ENCODE measurements at regions not wholly inside any gene's neighbourhood (a gene's known extent, or its start where the extent isn't known, plus 50 kb on each side); places are given as distances from the start of the nearest gene placed in this dataset.

GRCh38 chr10:71070741-71071140 lies 141.6 kb upstream of the UNC5B start:
- H3K27ac Mint-ChIP-seq (ENCODE audit: unreplicated experiment): no peak overlapping the region
- no peak overlapping the region for H3K4me3 Mint-ChIP-seq (ENCODE audit: unreplicated experiment)
- no peaks in the 10 kb centered on the region for H3K4me1 Mint-ChIP-seq (ENCODE audit: unreplicated experiment)
- peaks cover 7% of the 10 kb centered on the region for H3K27me3 Mint-ChIP-seq (ENCODE audit: unreplicated experiment)
- no peak for TF ChIP-seq CTCF (IDR thresholded peaks at IDR 0.05; ENCODE audit: unreplicated experiment)
- no peaks in the 10 kb centered on the region for H3K9me3 Mint-ChIP-seq (ENCODE audit: unreplicated experiment)
- DNase-seq (ENCODE audit: low spot score): no peak
- no peaks in the 10 kb centered on the region for H3K36me3 Mint-ChIP-seq (ENCODE audit: low read depth, unreplicated experiment)

GRCh38 chr10:71072131-71072822 lies 140.1 kb upstream of the UNC5B start:
- no peak for DNase-seq (ENCODE audit: low spot score)
- Mint-ChIP-seq H3K27me3 (ENCODE audit: unreplicated experiment) (peaks cover 9% of the 10 kb centered on the region), H3K4me1 (ENCODE audit: unreplicated experiment) (peaks cover 2% of the 10 kb centered on the region), H3K9me3 (ENCODE audit: unreplicated experiment) (no peaks in the 10 kb centered on the region), H3K4me3 (ENCODE audit: unreplicated experiment) (no peak overlapping the region), H3K27ac (ENCODE audit: unreplicated experiment) (no peak overlapping the region), H3K36me3 (ENCODE audit: low read depth, unreplicated experiment) (no peaks in the 10 kb centered on the region)
- TF ChIP-seq CTCF (IDR thresholded peaks at IDR 0.05; ENCODE audit: unreplicated experiment): no peak

DNA sequence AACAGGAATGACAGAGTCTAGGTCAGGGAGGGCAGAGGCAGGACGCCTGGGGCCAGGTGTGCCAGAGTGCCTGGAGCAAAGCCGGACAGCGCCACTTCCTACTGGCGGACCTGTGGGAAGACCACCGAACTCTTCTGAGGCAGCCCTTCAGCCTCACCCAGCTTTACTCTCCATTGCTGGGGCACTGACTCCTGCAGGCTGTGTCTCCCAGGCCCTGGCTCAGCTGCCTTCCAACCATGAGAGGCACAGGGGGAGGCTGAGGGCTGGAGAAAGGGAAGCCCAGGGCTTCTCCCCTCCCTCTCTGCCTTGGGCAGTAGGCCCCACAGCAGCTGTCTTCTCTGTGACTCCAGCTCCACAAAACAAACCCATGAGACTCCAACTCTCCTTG lies 139.6 kb upstream of the UNC5B start:
- Mint-ChIP-seq H3K36me3 (ENCODE audit: low read depth, unreplicated experiment) (no peaks in the 10 kb centered on the region), H3K4me1 (ENCODE audit: unreplicated experiment) (peaks cover 2% of the 10 kb centered on the region), H3K4me3 (ENCODE audit: unreplicated experiment) (no peak overlapping the region), H3K27me3 (ENCODE audit: unreplicated experiment) (peaks cover 9% of the 10 kb centered on the region), H3K9me3 (ENCODE audit: unreplicated experiment) (no peaks in the 10 kb centered on the region), H3K27ac (ENCODE audit: unreplicated experiment) (no peak overlapping the region)
- no peak for DNase-seq (ENCODE audit: low spot score)
- TF ChIP-seq CTCF (IDR thresholded peaks at IDR 0.05; ENCODE audit: unreplicated experiment): no peak

GRCh38 chr10:71073451-71074175 lies 138.8 kb upstream of the UNC5B start:
- Mint-ChIP-seq H3K4me1 (ENCODE audit: unreplicated experiment) (peaks cover 2% of the 10 kb centered on the region), H3K27me3 (ENCODE audit: unreplicated experiment) (peaks cover 9% of the 10 kb centered on the region), H3K9me3 (ENCODE audit: unreplicated experiment) (no peaks in the 10 kb centered on the region), H3K4me3 (ENCODE audit: unreplicated experiment) (no peak overlapping the region), H3K27ac (ENCODE audit: unreplicated experiment) (no peak overlapping the region), H3K36me3 (ENCODE audit: low read depth, unreplicated experiment) (no peaks in the 10 kb centered on the region)
- DNase-seq (ENCODE audit: low spot score): no peak
- no peak for TF ChIP-seq CTCF (IDR thresholded peaks at IDR 0.05; ENCODE audit: unreplicated experiment)

DNA sequence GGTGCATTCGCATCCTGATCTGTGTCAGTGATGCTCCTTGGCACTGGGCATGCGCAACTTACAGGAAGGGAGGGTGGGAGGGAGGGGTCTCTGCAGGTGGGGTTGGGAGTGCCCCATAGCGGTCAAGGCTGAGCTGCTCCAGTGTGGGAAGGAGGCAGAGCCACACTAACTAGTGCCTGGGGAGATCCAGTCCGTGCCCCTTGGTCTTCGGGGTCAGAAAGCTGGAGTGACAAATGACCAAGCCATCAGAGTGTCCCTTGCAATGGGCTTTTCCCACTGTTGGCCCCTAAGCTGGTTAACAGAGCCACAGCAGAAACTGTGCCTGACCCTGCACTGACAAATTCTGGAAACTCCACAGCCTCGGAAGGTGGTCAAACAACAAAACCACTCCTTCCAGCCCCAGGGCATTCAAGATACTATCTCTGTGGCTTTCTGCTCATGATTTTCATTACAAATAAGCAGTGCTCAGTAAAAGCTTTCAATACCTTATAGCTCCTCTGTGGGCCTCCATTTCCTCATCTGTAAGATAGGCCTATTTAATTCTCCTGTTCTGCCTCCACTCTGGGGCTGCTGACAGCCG lies 138.1 kb upstream of the UNC5B start:
- Mint-ChIP-seq H3K9me3 (ENCODE audit: unreplicated experiment) (no peaks in the 10 kb centered on the region), H3K4me1 (ENCODE audit: unreplicated experiment) (peaks cover 2% of the 10 kb centered on the region), H3K36me3 (ENCODE audit: low read depth, unreplicated experiment) (no peaks in the 10 kb centered on the region), H3K27me3 (ENCODE audit: unreplicated experiment) (peaks cover 12% of the 10 kb centered on the region), H3K27ac (ENCODE audit: unreplicated experiment) (no peak overlapping the region), H3K4me3 (ENCODE audit: unreplicated experiment) (no peak overlapping the region)
- no peak for DNase-seq (ENCODE audit: low spot score)
- TF ChIP-seq CTCF (IDR thresholded peaks at IDR 0.05; ENCODE audit: unreplicated experiment): no peak
